Endothelial cell of umbilical vein (primary cell): ENCODE measurements at regions not wholly inside any gene's neighbourhood (a gene's known extent, or its start where the extent isn't known, plus 50 kb on each side); places are given as distances from the start of the nearest gene placed in this dataset.

ENCODE experiments used
- EZH2 ChIP-seq: IDR thresholded peaks from 2 replicates; pipeline ENCODE4 v1.6.1; 2012; ENCODE audit warnings: borderline replicate concordance, low read depth, mild to moderate bottlenecking, moderate library complexity, low read length, inconsistent platforms; ENCODE audit not compliant: severe bottlenecking
- FOS ChIP-seq: IDR thresholded peaks from 2 replicates; pipeline ENCODE4 v1.6.1; 2011; ENCODE audit warnings: mild to moderate bottlenecking, low read length, moderate library complexity, borderline replicate concordance; ENCODE audit not compliant: insufficient read depth
- POLR2A ChIP-seq: IDR thresholded peaks from 2 replicates; pipeline ENCODE4 v1.6.1; 2012; ENCODE audit warnings: low read depth, mild to moderate bottlenecking, control low read depth, low read length
- TF ChIP-seq, protein P1 (sequence below): IDR thresholded peaks from 2 replicates; pipeline ENCODE4 v1.6.1; 2011; ENCODE audit not compliant: insufficient read depth, insufficient read length
- TF ChIP-seq, protein P2 (sequence below), 2 donors: IDR thresholded peaks; 1 replicate in 1 of 2; 2 replicates in 1 of 2; pipeline ENCODE4 v1.5.1; 2011; ENCODE audit warnings: low read length in 2 of 2, mild to moderate bottlenecking in 2 of 2, moderate library complexity in 2 of 2, control low read depth in 1 of 2, inconsistent platforms in 1 of 2, low read depth in 1 of 2; ENCODE audit not compliant: insufficient read depth in 1 of 2; ENCODE audit errors: extremely low read depth in 1 of 2

DNA sequence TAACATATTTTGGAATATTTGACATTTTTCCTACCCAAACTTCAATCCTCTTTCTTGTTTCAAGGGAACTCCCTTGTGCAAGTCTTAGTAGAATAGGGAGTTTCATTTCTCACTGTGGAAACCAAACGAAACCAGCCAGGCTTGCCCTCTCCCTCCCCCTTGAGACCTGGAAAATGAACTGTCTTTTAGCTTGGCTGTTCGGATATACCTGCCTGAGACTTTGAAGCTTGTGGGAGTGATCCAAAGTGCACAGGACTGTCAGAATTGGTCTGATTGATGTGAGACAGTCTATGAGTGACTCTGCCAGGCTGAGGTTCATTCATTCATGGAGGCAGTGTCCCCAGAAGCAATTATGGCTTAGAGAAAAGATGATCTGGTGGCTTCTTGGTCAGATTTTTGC, 388.1 kb downstream of the EPM2A start:
- TF ChIP-seq, protein P1, sequence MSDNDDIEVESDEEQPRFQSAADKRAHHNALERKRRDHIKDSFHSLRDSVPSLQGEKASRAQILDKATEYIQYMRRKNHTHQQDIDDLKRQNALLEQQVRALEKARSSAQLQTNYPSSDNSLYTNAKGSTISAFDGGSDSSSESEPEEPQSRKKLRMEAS: no peak
- TF ChIP-seq FOS: no peak
- TF ChIP-seq EZH2: no peak
- TF ChIP-seq, protein P2, sequence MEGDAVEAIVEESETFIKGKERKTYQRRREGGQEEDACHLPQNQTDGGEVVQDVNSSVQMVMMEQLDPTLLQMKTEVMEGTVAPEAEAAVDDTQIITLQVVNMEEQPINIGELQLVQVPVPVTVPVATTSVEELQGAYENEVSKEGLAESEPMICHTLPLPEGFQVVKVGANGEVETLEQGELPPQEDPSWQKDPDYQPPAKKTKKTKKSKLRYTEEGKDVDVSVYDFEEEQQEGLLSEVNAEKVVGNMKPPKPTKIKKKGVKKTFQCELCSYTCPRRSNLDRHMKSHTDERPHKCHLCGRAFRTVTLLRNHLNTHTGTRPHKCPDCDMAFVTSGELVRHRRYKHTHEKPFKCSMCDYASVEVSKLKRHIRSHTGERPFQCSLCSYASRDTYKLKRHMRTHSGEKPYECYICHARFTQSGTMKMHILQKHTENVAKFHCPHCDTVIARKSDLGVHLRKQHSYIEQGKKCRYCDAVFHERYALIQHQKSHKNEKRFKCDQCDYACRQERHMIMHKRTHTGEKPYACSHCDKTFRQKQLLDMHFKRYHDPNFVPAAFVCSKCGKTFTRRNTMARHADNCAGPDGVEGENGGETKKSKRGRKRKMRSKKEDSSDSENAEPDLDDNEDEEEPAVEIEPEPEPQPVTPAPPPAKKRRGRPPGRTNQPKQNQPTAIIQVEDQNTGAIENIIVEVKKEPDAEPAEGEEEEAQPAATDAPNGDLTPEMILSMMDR (IDR thresholded peaks at IDR 0.05; ENCODE audit: extremely low read depth in 1 of 2, insufficient read depth in 1 of 2, low read depth in 1 of 2, low read length in 2 of 2): no peak
- no peak for TF ChIP-seq POLR2A
